PC-3 (cell line): ENCODE measurements at regions not wholly inside any gene's neighbourhood (a gene's known extent, or its start where the extent isn't known, plus 50 kb on each side); places are given as distances from the start of the nearest gene placed in this dataset.
A peak's percentile ranks its signal among the peaks of the same experiment; 100 is the strongest.

Experiments
- ATAC-seq: fragments of 200-7000 bp; cut with Tn5 transposase; 2 replicates; pipeline ENCODE4 v1.9.1; 2020; ENCODE audit warnings: mild to moderate bottlenecking, moderate library complexity
- BruUV-seq: library from RNA; stranded (reverse); fragments of 400-500 nt; replicated peaks from 2 replicates; lab custom pipeline; 2021; lab: Mats Ljungman, UMichigan
- CTCF ChIA-PET: fragments of 300-600 bp; sonication (Branson Sonifier 250); formaldehyde crosslinking; loops from one replicate; lab custom pipeline; 2022; ENCODE audit warnings: antibody characterized with exemption; lab: Charles Lee
- POLR2A ChIA-PET: fragments of 300-600 bp; sonication (Branson Sonifier 250); formaldehyde crosslinking; loops from one replicate; lab custom pipeline; 2022; ENCODE audit warnings: antibody characterized with exemption; ENCODE audit not compliant: unreplicated experiment; lab: Charles Lee
- DNase-seq: peaks from one replicate; pipeline ENCODE4 v3.0.0-alpha.2; 2015
- H2AFZ ChIP-seq: fragments of 300-600 bp; sonication (generic); 2 replicates; pipeline ENCODE4 v1.6.0; 2016; ENCODE audit warnings: antibody characterized with exemption, low read length
- H3F3A ChIP-seq: fragments of 300-600 bp; sonication (generic); one replicate; pipeline ENCODE4 v1.6.0; 2017; ENCODE audit warnings: antibody characterized with exemption, low read length, control low read depth, mild to moderate bottlenecking; ENCODE audit not compliant: unreplicated experiment
- H3K27ac ChIP-seq: fragments of 300-600 bp; sonication (generic); 2 replicates; pipeline ENCODE4 v1.5.1; 2016; ENCODE audit warnings: mild to moderate bottlenecking, low read length
- H3K27me3 ChIP-seq: fragments of 300-600 bp; sonication (generic); 2 replicates; pipeline ENCODE4 v1.6.1; 2016; ENCODE audit warnings: low read length, mixed read lengths
- H3K36me3 ChIP-seq: fragments of 300-600 bp; sonication (generic); 2 replicates; pipeline ENCODE4 v1.6.1; 2016; ENCODE audit warnings: low read depth, mixed run types, low read length, mixed read lengths
- H3K4me1 ChIP-seq: fragments of 300-600 bp; sonication (generic); 2 replicates; pipeline ENCODE4 v1.5.1; 2016; ENCODE audit warnings: low read length; ENCODE audit not compliant: insufficient read depth
- H3K4me2 ChIP-seq: fragments of 300-600 bp; sonication (generic); 2 replicates; pipeline ENCODE4 v1.6.0; 2016; ENCODE audit warnings: low read length
- H3K4me3 ChIP-seq: fragments of 300-600 bp; sonication (generic); 2 replicates; pipeline ENCODE4 v1.5.1; 2016; ENCODE audit warnings: mild to moderate bottlenecking, low read length, mixed read lengths
- H3K79me2 ChIP-seq: fragments of 300-600 bp; sonication (generic); 2 replicates; pipeline ENCODE4 v1.6.1; 2017; ENCODE audit warnings: low read length, mixed read lengths
- H3K9ac ChIP-seq: fragments of 300-600 bp; sonication (generic); 2 replicates; pipeline ENCODE4 v1.6.0; 2016; ENCODE audit warnings: mild to moderate bottlenecking, low read length
- H3K9me2 ChIP-seq: fragments of 300-600 bp; sonication (generic); replicated peaks from 2 replicates; pipeline ENCODE4 v1.6.1; 2016; ENCODE audit warnings: mixed run types, low read length, mixed read lengths
- H3K9me3 ChIP-seq: fragments of 300-600 bp; sonication (generic); 2 replicates; pipeline ENCODE4 v1.6.1; 2016; ENCODE audit warnings: low read length, mixed read lengths
- H4K20me1 ChIP-seq: fragments of 300-600 bp; sonication (generic); 2 replicates; pipeline ENCODE4 v1.6.1; 2016; ENCODE audit warnings: low read length, mixed read lengths
- EZH2 ChIP-seq: fragments of 300-600 bp; sonication (generic); IDR thresholded peaks from one replicate; pipeline ENCODE4 v1.6.1; 2017; ENCODE audit warnings: antibody characterized with exemption, mild to moderate bottlenecking, low read length; ENCODE audit not compliant: unreplicated experiment
- EZH2phosphoT487 ChIP-seq: fragments of 300-600 bp; sonication (generic); IDR thresholded peaks from 2 replicates; pipeline ENCODE4 v1.6.1; 2018; ENCODE audit warnings: mild to moderate bottlenecking, antibody characterized with exemption, low read length, borderline replicate concordance
- intact Hi-C: fragments of 100-400 bp; cut with micrococcal nuclease; formaldehyde crosslinking; loops from 2 replicates; pipeline ENCODE4 v1.9.0; 2023
- TF ChIP-seq, protein P1 (sequence below): fragments of 300-600 bp; sonication (generic); conservative IDR thresholded peaks from 2 replicates; pipeline ENCODE4 v1.5.1; 2017; ENCODE audit warnings: antibody characterized with exemption, low read depth, mild to moderate bottlenecking, low read length

DNA sequence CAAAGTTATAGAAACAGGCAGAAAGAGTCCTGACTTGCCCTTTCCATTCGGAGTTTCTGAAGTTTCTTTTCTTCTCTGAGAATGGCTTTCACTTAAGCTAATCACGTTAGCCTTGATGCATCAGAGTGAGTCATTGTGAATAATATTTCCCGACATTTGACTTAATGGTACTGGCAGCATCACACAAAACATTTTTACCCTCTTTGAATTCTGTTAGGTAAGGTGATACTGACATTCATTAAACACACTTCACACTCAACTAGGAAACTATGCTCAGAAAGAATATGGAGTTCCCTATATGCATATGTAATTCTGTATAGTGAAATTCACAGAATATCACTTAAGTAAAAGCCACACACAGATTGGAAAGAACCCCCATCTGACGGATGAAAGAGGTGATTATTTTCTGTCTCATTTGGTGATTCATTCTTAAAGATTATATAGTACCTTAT is 120.8 kb upstream of the ARHGAP20 start:
- TF ChIP-seq EZH2phosphoT487, result no peak
- TF ChIP-seq, protein P1, sequence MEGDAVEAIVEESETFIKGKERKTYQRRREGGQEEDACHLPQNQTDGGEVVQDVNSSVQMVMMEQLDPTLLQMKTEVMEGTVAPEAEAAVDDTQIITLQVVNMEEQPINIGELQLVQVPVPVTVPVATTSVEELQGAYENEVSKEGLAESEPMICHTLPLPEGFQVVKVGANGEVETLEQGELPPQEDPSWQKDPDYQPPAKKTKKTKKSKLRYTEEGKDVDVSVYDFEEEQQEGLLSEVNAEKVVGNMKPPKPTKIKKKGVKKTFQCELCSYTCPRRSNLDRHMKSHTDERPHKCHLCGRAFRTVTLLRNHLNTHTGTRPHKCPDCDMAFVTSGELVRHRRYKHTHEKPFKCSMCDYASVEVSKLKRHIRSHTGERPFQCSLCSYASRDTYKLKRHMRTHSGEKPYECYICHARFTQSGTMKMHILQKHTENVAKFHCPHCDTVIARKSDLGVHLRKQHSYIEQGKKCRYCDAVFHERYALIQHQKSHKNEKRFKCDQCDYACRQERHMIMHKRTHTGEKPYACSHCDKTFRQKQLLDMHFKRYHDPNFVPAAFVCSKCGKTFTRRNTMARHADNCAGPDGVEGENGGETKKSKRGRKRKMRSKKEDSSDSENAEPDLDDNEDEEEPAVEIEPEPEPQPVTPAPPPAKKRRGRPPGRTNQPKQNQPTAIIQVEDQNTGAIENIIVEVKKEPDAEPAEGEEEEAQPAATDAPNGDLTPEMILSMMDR, result no peak
- no peak for TF ChIP-seq EZH2
- DNase-seq, result peak; percentile 43
- Histone ChIP-seq H3K27me3 (peaks cover 16% of the 10 kb centered on the region; the same call in 1 of the 2 replicates), H3K79me2 (no peaks in the 10 kb centered on the region), H3K4me1 (no peaks in the 10 kb centered on the region), H4K20me1 (no peaks in the 10 kb centered on the region), H2AFZ (no peak overlapping the region), H3K36me3 (no peaks in the 10 kb centered on the region), H3K9ac (no peak overlapping the region), H3K9me3 (no peaks in the 10 kb centered on the region), H3K9me2 (no peaks in the 10 kb centered on the region), H3K4me2 (no peak overlapping the region), H3F3A (no peaks in the 10 kb centered on the region), H3K4me3 (no peak overlapping the region), H3K27ac (no peak overlapping the region)
- intact Hi-C loops, result no loop called here
- ChIA-PET CTCF (no interaction called here), POLR2A (no interaction called here)
- no peak for ATAC-seq
- no TSS peak for BruUV-seq

DNA sequence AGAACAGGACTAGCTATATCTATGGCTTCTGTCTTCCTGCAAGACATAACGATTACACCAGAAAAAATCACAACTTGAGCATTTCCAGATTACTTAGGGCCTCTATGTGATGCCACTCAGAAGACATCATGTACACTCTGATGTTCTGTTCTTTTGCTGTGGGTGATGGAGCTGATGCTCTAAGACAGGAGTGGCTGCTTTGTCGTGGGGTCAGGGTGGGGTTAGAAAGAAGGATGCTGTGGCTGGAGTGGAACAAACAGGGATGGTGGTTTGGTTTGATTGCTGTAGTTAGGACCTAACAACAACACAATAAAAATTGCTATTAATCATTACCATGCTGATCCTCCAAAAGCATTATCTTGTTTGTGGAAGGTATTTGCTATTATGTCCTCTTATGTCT is 120.3 kb upstream of the ARHGAP20 start:
- Histone ChIP-seq H3K4me2 (no peak overlapping the region), H4K20me1 (no peaks in the 10 kb centered on the region), H3F3A (no peaks in the 10 kb centered on the region), H2AFZ (no peak overlapping the region), H3K36me3 (no peaks in the 10 kb centered on the region), H3K27me3 (peaks cover 20% of the 10 kb centered on the region; the same call in 1 of the 2 replicates), H3K4me3 (no peak overlapping the region), H3K9ac (no peak overlapping the region), H3K9me2 (no peaks in the 10 kb centered on the region), H3K27ac (no peak overlapping the region), H3K79me2 (no peaks in the 10 kb centered on the region), H3K4me1 (no peaks in the 10 kb centered on the region), H3K9me3 (no peaks in the 10 kb centered on the region)
- intact Hi-C loops, result no loop called here
- ChIA-PET POLR2A (no interaction called here), CTCF (no interaction called here)
- DNase-seq (no peak), ATAC-seq (no peak)
- no TSS peak for BruUV-seq
- TF ChIP-seq EZH2 (no peak), EZH2phosphoT487 (no peak)
- TF ChIP-seq, protein P1, result no peak

DNA sequence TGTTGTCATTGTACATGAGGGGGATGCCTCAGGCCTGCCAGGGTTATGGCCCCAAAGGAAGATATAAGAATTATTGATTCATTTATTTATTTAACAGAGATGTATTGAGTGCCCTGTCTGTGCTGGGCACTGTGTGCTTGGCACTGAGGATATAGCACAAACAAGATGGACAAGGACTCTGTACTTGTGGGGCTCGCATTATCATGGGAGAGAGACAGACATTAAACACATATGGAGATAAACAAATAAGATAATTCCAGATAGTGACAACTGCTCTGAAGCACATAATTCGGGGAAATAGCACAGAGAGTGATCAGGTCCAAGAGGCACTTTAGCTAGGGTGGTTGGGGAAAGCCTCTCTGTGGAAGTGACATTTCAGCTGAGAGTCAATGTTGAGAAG is 119.8 kb upstream of the ARHGAP20 start:
- Histone ChIP-seq H3K4me2 (no peak overlapping the region), H3F3A (no peaks in the 10 kb centered on the region), H3K27ac (no peak overlapping the region), H3K36me3 (no peaks in the 10 kb centered on the region), H3K9ac (no peak overlapping the region), H2AFZ (no peak overlapping the region), H3K9me2 (no peaks in the 10 kb centered on the region), H3K79me2 (no peaks in the 10 kb centered on the region), H3K9me3 (no peaks in the 10 kb centered on the region), H4K20me1 (no peaks in the 10 kb centered on the region), H3K4me3 (no peak overlapping the region), H3K27me3 (peaks cover 20% of the 10 kb centered on the region; the same call in 1 of the 2 replicates), H3K4me1 (no peaks in the 10 kb centered on the region)
- POLR2A ChIA-PET, result no interaction called here
- ATAC-seq, result no peak
- DNase-seq, result no peak
- intact Hi-C loops, result no loop called here
- CTCF ChIA-PET, result no interaction called here
- BruUV-seq, result no TSS peak
- TF ChIP-seq EZH2phosphoT487 (no peak), EZH2 (no peak)
- TF ChIP-seq, protein P1, result no peak
